Gastrocnemius medialis (tissue), 4 donors: ENCODE measurements at regions not wholly inside any gene's neighbourhood (a gene's known extent, or its start where the extent isn't known, plus 50 kb on each side); places are given as distances from the start of the nearest gene placed in this dataset.

Experiments
- POLR2A ChIP-seq, 2 donors: fragments of 450-650 bp; IDR thresholded peaks; one replicate each; pipeline ENCODE4 v1.6.1; 2017; ENCODE audit warnings: antibody characterized with exemption in 2 of 2, mild to moderate bottlenecking in 2 of 2, moderate library complexity in 2 of 2
- TF ChIP-seq, protein P1 (sequence below), 5 experiments: fragments of 450-650 bp in 3 of 5; fragments of 200-600 bp in 2 of 5; sonication (generic) in 2 of 5; IDR thresholded peaks in 4 of 5; conservative IDR thresholded peaks in 1 of 5; 1 replicate in 4 of 5; 2 replicates in 1 of 5; pipeline ENCODE4 v1.5.1; 2016 to 2019; ENCODE audit warnings: antibody characterized with exemption in 5 of 5, mild to moderate bottlenecking in 3 of 5, moderate library complexity in 3 of 5

DNA sequence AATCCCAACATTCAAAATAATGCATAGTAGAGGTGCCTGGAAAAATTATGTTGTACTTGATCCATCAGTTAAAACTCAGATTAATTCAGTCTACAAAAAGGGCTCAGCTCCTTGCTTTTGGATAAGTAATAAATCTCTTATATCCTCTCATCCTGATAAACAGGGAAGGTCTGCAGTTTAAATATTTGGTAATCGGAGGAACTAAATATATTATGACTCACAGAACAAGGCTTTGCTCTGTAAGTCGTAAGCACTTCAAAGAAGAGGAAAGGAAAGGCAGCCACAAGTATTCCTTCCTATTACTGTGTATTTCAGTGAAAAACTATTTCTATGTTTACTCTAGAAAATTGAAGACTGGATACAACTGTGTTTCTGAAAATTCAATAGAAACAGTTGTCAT is 757.9 kb downstream of the CDY2B start:
- TF ChIP-seq, protein P1, sequence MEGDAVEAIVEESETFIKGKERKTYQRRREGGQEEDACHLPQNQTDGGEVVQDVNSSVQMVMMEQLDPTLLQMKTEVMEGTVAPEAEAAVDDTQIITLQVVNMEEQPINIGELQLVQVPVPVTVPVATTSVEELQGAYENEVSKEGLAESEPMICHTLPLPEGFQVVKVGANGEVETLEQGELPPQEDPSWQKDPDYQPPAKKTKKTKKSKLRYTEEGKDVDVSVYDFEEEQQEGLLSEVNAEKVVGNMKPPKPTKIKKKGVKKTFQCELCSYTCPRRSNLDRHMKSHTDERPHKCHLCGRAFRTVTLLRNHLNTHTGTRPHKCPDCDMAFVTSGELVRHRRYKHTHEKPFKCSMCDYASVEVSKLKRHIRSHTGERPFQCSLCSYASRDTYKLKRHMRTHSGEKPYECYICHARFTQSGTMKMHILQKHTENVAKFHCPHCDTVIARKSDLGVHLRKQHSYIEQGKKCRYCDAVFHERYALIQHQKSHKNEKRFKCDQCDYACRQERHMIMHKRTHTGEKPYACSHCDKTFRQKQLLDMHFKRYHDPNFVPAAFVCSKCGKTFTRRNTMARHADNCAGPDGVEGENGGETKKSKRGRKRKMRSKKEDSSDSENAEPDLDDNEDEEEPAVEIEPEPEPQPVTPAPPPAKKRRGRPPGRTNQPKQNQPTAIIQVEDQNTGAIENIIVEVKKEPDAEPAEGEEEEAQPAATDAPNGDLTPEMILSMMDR (IDR thresholded peaks at IDR 0.05 in 4 of 5, conservative IDR thresholded peaks at IDR 0.05 in 1 of 5): no peak
- TF ChIP-seq POLR2A (IDR thresholded peaks at IDR 0.05): no peak
